Liver (tissue), 3 donors: ENCODE measurements at regions not wholly inside any gene's neighbourhood (a gene's known extent, or its start where the extent isn't known, plus 50 kb on each side); places are given as distances from the start of the nearest gene placed in this dataset.

ENCODE experiments used
- JUND ChIP-seq, 2 donors: IDR thresholded peaks; 2 replicates each; pipeline ENCODE4 v1.6.1; 2016; ENCODE audit warnings: antibody characterized with exemption in 2 of 2
- NR2F2 ChIP-seq: IDR thresholded peaks from 2 replicates; pipeline ENCODE4 v1.6.1; 2016; ENCODE audit warnings: antibody characterized with exemption
- RAD21 ChIP-seq, 2 donors: IDR thresholded peaks; 2 replicates each; pipeline ENCODE4 v1.6.1; 2016; ENCODE audit warnings: antibody characterized with exemption in 2 of 2, mild to moderate bottlenecking in 2 of 2
- TAF1 ChIP-seq: conservative IDR thresholded peaks from 2 replicates; pipeline ENCODE4 v1.6.1; 2016; ENCODE audit warnings: antibody characterized with exemption, mild to moderate bottlenecking
- YY1 ChIP-seq: IDR thresholded peaks from 2 replicates; pipeline ENCODE4 v1.6.1; 2016; ENCODE audit warnings: antibody characterized with exemption, mild to moderate bottlenecking
- TF ChIP-seq, protein P1 (sequence below): fragments of 150-350 bp; IDR thresholded peaks from 2 replicates; pipeline ENCODE4 v1.5.1; 2017; ENCODE audit warnings: improper control_type of control experiment, low read depth, low read length; ENCODE audit not compliant: missing input control
- TF ChIP-seq, protein P2 (sequence below): IDR thresholded peaks from 2 replicates; pipeline ENCODE4 v1.6.1; 2016; ENCODE audit warnings: antibody characterized with exemption
- TF ChIP-seq, protein P3 (sequence below): IDR thresholded peaks from 2 replicates; pipeline ENCODE4 v1.6.1; 2016; ENCODE audit warnings: antibody characterized with exemption, mild to moderate bottlenecking
- donor health status: healthy.
- donor health status: healthy.

DNA sequence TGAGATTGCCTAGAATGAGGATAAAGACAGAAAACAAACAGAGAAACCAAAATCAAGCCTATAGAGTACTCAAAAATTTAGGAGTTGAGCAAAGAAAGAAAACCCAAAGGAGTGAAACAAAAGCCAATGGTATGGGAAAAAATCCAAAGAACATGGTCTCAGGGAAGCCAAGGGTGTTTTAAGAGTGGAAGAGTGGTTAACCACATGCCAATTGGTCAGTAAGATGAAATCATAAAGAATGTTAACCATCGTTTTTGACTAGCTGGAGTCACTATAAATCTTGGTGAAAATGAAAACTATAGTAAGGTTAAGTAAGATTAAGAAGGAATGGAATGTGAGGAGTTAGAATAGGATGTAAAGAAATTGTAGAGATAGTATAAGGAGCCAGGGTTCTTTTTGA lies 64.7 kb upstream of the RPL34 start:
- TF ChIP-seq, protein P1, sequence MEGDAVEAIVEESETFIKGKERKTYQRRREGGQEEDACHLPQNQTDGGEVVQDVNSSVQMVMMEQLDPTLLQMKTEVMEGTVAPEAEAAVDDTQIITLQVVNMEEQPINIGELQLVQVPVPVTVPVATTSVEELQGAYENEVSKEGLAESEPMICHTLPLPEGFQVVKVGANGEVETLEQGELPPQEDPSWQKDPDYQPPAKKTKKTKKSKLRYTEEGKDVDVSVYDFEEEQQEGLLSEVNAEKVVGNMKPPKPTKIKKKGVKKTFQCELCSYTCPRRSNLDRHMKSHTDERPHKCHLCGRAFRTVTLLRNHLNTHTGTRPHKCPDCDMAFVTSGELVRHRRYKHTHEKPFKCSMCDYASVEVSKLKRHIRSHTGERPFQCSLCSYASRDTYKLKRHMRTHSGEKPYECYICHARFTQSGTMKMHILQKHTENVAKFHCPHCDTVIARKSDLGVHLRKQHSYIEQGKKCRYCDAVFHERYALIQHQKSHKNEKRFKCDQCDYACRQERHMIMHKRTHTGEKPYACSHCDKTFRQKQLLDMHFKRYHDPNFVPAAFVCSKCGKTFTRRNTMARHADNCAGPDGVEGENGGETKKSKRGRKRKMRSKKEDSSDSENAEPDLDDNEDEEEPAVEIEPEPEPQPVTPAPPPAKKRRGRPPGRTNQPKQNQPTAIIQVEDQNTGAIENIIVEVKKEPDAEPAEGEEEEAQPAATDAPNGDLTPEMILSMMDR, result no peak
- TF ChIP-seq, protein P2, sequence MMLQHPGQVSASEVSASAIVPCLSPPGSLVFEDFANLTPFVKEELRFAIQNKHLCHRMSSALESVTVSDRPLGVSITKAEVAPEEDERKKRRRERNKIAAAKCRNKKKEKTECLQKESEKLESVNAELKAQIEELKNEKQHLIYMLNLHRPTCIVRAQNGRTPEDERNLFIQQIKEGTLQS, result no peak
- no peak for TF ChIP-seq RAD21 (IDR thresholded peaks at IDR 0.05)
- TF ChIP-seq, protein P3, sequence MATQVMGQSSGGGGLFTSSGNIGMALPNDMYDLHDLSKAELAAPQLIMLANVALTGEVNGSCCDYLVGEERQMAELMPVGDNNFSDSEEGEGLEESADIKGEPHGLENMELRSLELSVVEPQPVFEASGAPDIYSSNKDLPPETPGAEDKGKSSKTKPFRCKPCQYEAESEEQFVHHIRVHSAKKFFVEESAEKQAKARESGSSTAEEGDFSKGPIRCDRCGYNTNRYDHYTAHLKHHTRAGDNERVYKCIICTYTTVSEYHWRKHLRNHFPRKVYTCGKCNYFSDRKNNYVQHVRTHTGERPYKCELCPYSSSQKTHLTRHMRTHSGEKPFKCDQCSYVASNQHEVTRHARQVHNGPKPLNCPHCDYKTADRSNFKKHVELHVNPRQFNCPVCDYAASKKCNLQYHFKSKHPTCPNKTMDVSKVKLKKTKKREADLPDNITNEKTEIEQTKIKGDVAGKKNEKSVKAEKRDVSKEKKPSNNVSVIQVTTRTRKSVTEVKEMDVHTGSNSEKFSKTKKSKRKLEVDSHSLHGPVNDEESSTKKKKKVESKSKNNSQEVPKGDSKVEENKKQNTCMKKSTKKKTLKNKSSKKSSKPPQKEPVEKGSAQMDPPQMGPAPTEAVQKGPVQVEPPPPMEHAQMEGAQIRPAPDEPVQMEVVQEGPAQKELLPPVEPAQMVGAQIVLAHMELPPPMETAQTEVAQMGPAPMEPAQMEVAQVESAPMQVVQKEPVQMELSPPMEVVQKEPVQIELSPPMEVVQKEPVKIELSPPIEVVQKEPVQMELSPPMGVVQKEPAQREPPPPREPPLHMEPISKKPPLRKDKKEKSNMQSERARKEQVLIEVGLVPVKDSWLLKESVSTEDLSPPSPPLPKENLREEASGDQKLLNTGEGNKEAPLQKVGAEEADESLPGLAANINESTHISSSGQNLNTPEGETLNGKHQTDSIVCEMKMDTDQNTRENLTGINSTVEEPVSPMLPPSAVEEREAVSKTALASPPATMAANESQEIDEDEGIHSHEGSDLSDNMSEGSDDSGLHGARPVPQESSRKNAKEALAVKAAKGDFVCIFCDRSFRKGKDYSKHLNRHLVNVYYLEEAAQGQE, result no peak
- TF ChIP-seq TAF1, result no peak
- no peak for TF ChIP-seq YY1
- no peak for TF ChIP-seq NR2F2
- TF ChIP-seq JUND (IDR thresholded peaks at IDR 0.05), result no peak
